ENCODE measurements at regions not wholly inside any gene's neighbourhood (a gene's known extent, or its start where the extent isn't known, plus 50 kb on each side); places are given as distances from the start of the nearest gene placed in this dataset.

DNA sequence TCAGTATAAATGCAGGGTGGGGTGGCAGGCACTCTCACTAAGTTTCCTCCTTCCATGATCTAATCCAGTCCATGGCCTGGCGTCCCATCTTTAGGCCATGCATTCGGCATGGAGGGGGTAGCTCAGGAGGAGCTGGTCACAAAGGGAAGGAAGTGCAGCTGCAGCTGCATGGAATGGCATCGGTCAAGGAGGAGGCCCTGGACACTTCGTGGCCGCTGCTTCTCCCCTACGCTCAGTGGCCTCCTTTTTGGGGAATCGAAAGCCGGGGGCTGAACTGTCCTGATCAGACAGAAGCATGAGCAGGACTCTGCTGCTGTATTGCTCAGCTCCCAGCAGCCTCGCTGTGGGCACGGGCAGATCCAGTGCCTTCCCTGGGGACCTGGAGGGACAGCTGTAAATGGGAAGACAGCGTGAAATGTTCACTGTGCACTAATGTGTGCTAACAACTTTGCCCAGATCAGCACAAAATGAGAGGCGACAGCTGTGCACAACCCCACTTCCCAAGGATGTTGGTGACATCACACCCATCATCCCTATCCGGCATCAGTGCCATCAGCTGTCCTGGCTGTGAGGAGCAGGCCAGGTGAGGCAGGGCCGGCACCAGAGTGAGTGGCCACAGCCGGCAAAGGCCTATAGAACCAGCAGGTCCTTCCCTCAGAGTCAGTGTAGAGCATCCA, 520.1 kb upstream of the RAB6C start:
- no peaks in the 10 kb centered on the region for H3K9me3 Mint-ChIP-seq
- H3K27ac Mint-ChIP-seq: no peak overlapping the region
- no peaks in the 10 kb centered on the region for H3K36me3 Mint-ChIP-seq
- H3K4me1 Mint-ChIP-seq: no peaks in the 10 kb centered on the region
- no peaks in the 10 kb centered on the region for H3K27me3 Mint-ChIP-seq
- H3K4me3 Mint-ChIP-seq: no peak overlapping the region

DNA sequence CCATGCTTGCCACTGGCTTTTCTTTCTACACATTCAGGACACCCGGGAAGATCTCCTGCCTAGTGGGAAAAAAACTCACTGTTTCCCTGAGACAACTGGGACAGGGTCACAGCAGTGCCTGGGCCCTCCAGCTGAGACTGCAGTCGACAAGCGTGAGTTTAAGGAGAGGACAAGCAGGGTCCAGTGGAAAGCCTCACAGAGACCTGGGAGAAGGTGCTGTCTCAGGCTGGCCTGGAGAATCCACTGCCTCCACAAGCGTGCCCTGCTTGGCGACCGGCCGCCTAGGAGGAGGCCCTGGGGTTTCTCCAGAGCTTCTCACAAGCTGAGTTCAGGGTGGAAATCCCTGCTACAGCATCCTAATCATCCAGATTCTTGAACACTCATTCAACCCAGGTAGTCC, 519.6 kb upstream of the RAB6C start:
- Mint-ChIP-seq H3K36me3 (no peaks in the 10 kb centered on the region), H3K27me3 (no peaks in the 10 kb centered on the region), H3K4me3 (no peak overlapping the region), H3K9me3 (no peaks in the 10 kb centered on the region), H3K4me1 (no peaks in the 10 kb centered on the region), H3K27ac (no peak overlapping the region)

DNA sequence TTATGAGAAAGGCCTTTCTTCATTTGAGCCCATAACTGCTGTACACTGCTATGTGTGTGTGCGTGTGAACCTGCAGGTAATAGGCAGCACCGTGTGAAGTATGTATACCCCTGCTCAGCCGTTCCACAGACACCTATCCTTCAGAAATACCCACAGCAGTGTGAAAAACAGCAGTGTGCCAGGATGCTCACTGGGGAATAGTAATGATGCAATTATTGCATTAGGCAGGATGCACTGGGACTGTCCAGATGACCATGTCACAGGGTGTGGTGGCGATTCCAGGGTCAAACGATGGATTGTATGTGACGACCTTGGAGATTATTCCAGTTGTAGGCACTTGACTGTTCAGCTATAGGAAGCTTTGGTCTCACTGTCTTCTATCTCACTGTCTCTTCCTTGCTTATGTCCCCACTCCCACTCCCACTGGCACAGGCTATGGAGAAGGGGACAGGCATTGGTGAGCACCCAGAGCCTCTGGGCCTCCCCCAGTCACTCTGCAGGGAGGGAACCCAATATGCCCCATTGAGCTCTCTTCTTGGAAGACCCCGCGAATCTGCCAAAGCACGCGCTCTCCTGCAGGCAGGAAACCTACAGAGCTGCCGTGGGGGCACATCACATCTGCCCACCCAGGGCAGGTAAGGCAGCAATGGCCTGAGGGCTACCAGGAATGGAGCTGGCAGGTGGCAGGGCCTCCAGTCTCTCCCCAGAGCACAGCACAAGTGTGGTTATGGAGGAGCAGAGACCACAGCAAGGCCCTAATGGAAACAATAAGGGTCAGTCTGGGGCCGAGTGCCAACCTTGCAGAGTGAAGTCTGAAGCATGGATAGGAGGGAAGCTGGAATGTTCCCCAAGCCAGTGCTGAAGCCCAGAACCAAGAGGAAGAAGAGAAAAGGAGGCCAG, 518.9 kb upstream of the RAB6C start:
- no peaks in the 10 kb centered on the region for H3K9me3 Mint-ChIP-seq
- no peaks in the 10 kb centered on the region for H3K27me3 Mint-ChIP-seq
- H3K4me1 Mint-ChIP-seq: no peaks in the 10 kb centered on the region
- no peaks in the 10 kb centered on the region for H3K36me3 Mint-ChIP-seq
- H3K4me3 Mint-ChIP-seq: no peak overlapping the region
- H3K27ac Mint-ChIP-seq: no peak overlapping the region

DNA sequence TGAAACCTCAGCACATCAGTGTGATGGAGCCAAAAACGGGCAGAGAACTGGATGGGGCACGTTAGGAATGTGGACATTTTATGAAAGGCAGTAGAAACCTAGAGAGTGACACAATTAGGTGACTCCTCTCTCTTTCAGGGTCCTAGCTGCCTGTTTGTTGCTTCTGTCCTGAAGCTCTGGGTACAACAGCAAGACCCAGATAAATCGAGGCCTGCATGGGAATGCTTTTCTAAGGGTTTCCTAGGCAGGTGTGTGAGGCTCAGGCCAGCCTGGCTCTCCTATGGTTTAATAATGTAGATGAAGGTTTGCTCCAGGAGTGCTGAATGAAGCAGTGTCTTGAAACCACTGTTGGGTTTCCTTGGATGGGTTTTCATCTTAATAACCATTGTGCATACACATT, 517.1 kb upstream of the RAB6C start:
- no peaks in the 10 kb centered on the region for H3K4me1 Mint-ChIP-seq
- no peaks in the 10 kb centered on the region for H3K36me3 Mint-ChIP-seq
- no peak overlapping the region for H3K4me3 Mint-ChIP-seq
- no peaks in the 10 kb centered on the region for H3K27me3 Mint-ChIP-seq
- no peak overlapping the region for H3K27ac Mint-ChIP-seq
- H3K9me3 Mint-ChIP-seq: no peaks in the 10 kb centered on the region

DNA sequence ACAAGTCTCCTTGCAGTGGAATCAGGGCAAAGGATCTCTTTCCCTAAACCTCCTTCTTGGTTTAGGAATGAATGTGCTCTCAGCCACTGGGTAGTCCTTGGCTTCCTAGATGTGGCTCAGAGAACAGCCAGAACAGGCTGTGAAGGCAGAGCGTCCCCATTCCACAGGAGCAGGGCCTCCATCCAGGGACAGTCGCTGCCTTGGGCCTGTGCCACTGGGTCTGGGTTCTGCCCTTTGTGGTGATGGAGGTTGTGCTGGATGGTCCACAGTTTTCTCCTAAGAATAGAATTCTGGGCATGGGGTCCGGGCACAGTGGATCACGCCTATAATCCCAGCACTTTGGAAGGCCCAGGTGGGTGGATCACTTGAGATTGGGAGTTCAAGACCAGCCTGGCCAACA, 516.5 kb upstream of the RAB6C start:
- no peak overlapping the region for H3K4me3 Mint-ChIP-seq
- H3K27ac Mint-ChIP-seq: no peak overlapping the region
- no peaks in the 10 kb centered on the region for H3K27me3 Mint-ChIP-seq
- H3K4me1 Mint-ChIP-seq: no peaks in the 10 kb centered on the region
- no peaks in the 10 kb centered on the region for H3K9me3 Mint-ChIP-seq
- no peaks in the 10 kb centered on the region for H3K36me3 Mint-ChIP-seq

DNA sequence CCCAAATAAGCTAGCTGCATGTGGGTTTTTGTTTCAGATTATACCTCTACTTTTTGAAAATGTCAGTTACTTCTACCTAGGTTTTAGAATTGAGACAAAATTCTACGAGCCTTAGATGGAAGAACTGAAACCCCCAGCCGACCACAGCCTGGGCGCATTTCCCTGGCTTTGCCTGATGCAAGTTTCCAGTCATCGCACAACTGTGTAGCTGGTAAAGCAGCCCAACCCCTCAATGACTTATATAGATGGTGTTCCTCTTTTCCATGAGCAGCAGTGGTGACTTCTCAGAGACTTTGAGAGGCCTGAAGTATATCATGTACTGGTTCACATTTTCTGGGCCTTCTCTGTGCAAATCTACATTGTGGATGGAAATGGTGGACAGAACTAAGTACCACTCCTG, 515.4 kb upstream of the RAB6C start:
- H3K27ac Mint-ChIP-seq: no peak overlapping the region
- H3K36me3 Mint-ChIP-seq: no peaks in the 10 kb centered on the region

DNA sequence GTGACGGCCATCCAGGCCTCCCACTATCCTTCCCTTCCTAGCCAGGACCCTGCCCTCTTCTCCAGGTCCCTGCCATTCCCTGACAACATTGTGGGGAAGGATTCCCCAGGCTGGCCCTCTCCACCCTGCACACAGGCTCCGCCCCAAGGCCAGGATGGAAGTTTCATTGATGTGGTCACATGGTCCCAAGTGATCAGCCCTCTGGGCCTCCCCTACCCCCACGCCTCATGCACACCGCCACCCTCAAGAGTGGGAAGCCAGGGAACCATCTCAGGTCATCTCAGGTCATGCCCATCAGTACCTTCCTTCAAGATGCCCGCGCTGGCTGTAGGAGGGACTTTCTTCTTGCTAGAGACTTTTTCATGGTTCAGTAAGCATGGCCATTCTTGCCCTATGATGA, 514.8 kb upstream of the RAB6C start:
- no peaks in the 10 kb centered on the region for H3K36me3 Mint-ChIP-seq
- H3K27me3 Mint-ChIP-seq: no peaks in the 10 kb centered on the region
- no peak overlapping the region for H3K27ac Mint-ChIP-seq
- H3K9me3 Mint-ChIP-seq: peaks cover 8% of the 10 kb centered on the region
- no peak overlapping the region for H3K4me3 Mint-ChIP-seq
- no peaks in the 10 kb centered on the region for H3K4me1 Mint-ChIP-seq

More for the DNA sequence above, 515.4 kb upstream of the RAB6C start:
- no peaks in the 10 kb centered on the region for H3K27me3 Mint-ChIP-seq
- no peak overlapping the region for H3K4me3 Mint-ChIP-seq
- H3K9me3 Mint-ChIP-seq: peaks cover 2% of the 10 kb centered on the region
- H3K4me1 Mint-ChIP-seq: no peaks in the 10 kb centered on the region

DNA sequence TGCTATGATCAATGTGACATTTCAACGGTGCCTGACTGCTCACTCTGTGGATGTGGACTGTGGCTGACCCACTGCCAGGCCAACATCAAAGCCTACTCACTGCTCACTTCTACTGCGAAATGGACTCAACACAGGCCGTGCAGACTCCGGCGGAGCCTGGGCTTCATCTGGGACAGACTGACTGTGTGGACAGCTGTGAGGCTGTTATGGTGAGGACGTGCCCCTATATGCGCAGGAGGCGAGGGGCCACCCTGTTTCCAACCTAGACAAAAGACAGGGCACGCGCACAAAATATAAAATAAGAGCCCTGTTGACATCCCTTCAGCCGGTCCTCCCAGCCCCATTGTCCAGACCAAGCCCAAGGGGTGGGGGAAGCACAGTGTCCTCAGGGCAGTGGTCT, 514.4 kb upstream of the RAB6C start:
- Mint-ChIP-seq H3K9me3 (peaks cover 8% of the 10 kb centered on the region), H3K4me1 (no peaks in the 10 kb centered on the region)

DNA sequence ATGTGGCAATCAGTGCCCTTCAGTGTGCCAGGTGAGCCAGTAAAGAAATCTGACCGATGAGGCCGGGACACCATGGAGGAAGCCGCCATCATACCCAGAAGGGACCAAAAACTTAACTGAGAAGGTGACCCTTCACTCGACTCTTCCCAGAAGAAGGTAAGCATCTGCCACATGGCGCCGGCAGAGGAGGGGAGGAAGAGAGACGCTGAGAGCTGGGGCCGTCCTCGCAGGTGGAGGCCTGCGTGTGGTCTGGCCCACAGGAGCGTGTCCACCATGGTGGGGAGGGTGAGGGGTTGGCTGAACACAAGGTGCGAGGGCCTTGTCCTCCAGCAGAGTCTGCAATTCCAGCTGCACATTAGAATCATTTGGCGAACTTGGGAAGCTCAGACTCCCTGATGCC, 513.1 kb upstream of the RAB6C start:
- Mint-ChIP-seq H3K4me1 (no peaks in the 10 kb centered on the region), H3K27me3 (no peaks in the 10 kb centered on the region), H3K9me3 (peaks cover 8% of the 10 kb centered on the region), H3K27ac (no peak overlapping the region), H3K36me3 (no peaks in the 10 kb centered on the region), H3K4me3 (no peak overlapping the region)

More for the DNA sequence above, 514.4 kb upstream of the RAB6C start:
- Mint-ChIP-seq H3K36me3 (no peaks in the 10 kb centered on the region), H3K27me3 (no peaks in the 10 kb centered on the region), H3K4me3 (no peak overlapping the region), H3K27ac (no peak overlapping the region)

DNA sequence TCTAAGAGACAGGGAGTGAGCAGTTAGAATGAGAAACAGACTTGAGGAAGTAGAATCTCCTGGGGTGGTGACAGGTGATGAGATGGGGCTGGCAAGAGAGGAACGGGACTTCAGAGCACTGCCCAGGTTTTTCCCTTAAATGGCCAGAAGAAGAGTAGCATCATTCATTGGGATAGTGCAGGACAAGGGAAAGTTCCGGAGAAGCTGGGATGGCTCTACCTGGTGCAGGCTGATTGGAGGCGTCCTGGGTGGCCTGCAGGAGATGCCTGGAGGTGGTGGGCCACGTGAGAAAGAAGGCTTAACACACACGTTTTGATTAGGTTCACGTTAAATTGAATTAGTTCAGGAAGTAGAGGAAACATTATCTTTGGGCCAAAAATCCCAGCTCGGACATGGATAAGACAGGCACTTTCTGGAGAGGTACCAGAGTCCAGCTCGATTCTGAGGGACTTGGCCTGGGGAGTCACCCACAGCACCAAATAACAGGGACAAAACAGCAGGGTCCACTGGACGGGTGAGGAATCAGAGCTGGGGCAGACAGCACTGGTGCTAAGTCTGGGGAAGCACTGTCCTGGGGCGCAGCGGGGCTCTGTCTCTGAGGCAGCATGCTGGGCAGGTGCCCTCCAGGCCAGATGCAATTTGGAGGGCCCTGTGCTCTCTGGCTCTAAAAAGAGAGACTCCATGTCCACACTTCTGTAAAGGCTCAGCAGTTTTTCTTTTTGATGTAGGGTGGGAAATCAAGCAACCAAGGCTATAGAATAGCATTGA, 512.3 kb upstream of the RAB6C start:
- Mint-ChIP-seq H3K27ac (no peak overlapping the region), H3K4me3 (no peak overlapping the region), H3K27me3 (no peaks in the 10 kb centered on the region), H3K9me3 (peaks cover 8% of the 10 kb centered on the region), H3K4me1 (no peaks in the 10 kb centered on the region), H3K36me3 (no peaks in the 10 kb centered on the region)

DNA sequence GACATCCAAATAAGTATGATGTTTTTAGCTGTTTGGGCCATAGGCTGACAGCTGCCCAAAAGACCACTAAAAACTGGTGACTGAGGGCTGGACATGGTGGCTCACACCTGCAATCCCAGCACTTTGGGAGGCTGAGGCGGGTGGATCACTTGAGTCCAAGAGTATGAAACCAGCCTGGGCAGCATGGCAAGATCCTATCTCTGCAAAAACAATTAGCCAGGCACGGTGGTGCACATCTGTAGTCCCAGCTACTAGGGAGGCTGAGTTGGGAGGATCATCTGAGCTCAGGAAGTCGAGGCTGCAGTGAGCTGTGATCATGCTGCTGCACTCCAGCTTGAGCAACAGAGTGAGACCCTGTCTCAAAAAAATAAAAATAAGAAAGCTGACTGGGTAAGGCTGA, 511.5 kb upstream of the RAB6C start:
- Mint-ChIP-seq H3K9me3 (peaks cover 8% of the 10 kb centered on the region), H3K27me3 (peaks cover 1% of the 10 kb centered on the region), H3K4me3 (no peak overlapping the region), H3K27ac (no peak overlapping the region), H3K4me1 (no peaks in the 10 kb centered on the region), H3K36me3 (no peaks in the 10 kb centered on the region)

DNA sequence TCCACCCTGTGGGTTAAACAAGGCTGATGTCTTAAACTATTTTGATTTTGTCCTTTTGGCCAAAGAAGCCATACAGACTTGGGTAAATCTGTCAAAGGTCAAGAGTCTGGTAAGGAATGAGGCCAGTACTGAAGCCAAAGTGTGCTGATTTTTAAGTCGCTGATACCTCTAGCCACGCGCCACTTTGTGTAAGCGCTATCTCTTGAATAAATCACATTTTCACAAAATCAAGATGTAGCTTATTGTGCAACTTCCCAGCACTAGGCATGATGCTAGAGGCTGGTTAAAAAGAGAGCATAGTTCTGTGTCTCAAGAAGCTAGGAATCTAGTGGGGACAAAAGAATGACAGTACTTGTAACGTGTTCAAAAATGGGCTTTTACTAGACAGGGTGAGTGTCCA, 510.6 kb upstream of the RAB6C start:
- no peak overlapping the region for H3K27ac Mint-ChIP-seq
- peaks cover 1% of the 10 kb centered on the region for H3K27me3 Mint-ChIP-seq
- no peaks in the 10 kb centered on the region for H3K4me1 Mint-ChIP-seq
- no peaks in the 10 kb centered on the region for H3K36me3 Mint-ChIP-seq
- H3K9me3 Mint-ChIP-seq: peaks cover 8% of the 10 kb centered on the region
- H3K4me3 Mint-ChIP-seq: no peak overlapping the region

DNA sequence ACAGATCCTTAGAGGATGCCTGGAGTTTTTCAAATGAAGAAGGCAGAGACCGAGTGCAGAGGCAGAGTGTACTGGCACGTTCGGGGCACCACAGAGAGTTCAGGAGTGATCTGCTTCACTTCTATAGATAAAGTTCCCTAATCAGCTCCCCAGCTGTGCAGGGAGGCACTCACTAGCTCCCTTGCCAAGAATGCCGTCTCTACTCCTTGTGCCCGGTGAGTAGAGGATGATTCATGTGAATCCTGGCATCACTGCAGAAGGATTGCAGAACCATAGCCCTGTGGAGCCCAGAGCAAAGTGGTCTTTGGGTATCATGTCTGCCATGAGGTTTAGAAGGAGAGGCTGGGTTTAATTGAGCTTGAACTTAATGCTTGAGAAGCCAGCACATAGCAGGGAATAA, 510.1 kb upstream of the RAB6C start:
- Mint-ChIP-seq H3K9me3 (peaks cover 8% of the 10 kb centered on the region), H3K27ac (no peak overlapping the region), H3K4me1 (no peaks in the 10 kb centered on the region), H3K36me3 (no peaks in the 10 kb centered on the region), H3K4me3 (no peak overlapping the region), H3K27me3 (peaks cover 1% of the 10 kb centered on the region)

DNA sequence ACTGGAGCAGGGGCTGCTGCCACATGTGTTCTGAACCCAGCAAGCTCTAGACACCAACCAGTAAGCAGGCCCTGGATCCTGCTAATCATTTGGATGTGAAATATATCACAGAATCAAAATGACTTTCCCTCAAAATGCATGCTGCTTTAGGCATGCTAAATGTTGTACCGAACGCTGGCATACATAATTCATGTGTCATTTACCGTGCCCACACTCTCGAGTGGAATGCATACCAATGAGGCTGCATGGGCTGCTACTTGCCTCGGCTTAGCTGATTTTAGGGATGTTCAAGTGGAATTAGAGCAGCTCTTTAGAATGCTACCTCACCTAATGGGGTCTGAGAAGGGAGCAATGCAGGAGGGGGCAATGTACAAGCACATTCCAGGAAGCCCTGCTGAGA, 509.6 kb upstream of the RAB6C start:
- peaks cover 8% of the 10 kb centered on the region for H3K9me3 Mint-ChIP-seq
- no peaks in the 10 kb centered on the region for H3K4me1 Mint-ChIP-seq
- peaks cover 1% of the 10 kb centered on the region for H3K27me3 Mint-ChIP-seq
- no peak overlapping the region for H3K27ac Mint-ChIP-seq
- H3K4me3 Mint-ChIP-seq: no peak overlapping the region
- no peaks in the 10 kb centered on the region for H3K36me3 Mint-ChIP-seq

DNA sequence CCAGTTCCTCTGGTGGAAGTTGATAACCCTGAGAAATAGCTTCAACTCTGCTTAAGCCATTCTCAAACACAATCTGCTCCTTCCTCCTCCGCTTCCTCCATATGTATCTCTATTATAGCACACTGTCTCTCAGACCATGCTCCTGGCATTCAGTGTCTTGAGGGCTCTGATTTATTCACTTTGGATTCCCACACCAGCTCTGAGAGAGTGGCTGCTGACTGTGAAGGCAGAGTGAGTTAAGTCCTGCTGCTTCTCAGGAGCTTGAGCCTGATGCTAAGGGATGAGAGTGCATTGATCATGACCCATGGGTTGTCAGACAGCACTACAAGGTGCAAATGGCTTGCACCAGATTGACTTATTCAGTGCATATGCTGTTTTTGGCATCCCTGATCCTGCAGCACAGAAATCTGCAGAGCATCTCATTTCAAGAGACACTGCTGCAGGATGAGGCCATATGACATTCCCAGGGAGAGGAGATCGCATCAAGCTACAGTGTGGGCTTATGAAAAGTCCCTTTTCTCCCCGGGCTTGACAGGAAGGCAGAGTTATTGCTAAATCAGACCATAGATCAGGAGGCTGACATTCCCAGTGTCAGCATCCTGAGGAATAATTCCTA, 500.5 kb upstream of the RAB6C start:
- Mint-ChIP-seq H3K27me3 (no peaks in the 10 kb centered on the region), H3K4me1 (no peaks in the 10 kb centered on the region), H3K4me3 (no peak overlapping the region), H3K9me3 (no peaks in the 10 kb centered on the region), H3K36me3 (no peaks in the 10 kb centered on the region), H3K27ac (no peak overlapping the region)

Data from activated naive CD4-positive, alpha-beta T cell treated with anti-CD3 and anti-CD28 coated beads, Interleukin-2, amount 50 U/mL, for 24 hours (primary cell).